ENCODE measurements at regions not wholly inside any gene's neighbourhood (a gene's known extent, or its start where the extent isn't known, plus 50 kb on each side); places are given as distances from the start of the nearest gene placed in this dataset.

DNA sequence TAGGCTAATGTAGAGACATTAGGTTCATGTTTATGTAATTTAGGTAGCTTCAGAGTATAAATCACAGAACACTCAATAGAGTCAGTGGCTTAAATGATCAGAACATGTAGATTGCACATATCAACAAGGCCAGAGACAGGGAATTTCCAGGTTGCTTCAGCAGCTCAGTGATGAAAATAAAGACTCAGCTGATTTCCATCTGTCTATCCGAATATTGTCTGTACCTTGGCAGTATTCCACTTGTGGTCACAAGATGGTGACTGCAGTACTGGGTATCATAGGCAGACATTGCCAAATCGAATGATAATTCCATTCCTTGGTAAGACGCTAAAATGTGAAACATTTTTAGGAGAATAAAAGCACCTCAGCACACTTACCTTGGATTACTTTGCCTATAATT is 702.2 kb downstream of the MAT2B start:
- TF ChIP-seq, protein P1, sequence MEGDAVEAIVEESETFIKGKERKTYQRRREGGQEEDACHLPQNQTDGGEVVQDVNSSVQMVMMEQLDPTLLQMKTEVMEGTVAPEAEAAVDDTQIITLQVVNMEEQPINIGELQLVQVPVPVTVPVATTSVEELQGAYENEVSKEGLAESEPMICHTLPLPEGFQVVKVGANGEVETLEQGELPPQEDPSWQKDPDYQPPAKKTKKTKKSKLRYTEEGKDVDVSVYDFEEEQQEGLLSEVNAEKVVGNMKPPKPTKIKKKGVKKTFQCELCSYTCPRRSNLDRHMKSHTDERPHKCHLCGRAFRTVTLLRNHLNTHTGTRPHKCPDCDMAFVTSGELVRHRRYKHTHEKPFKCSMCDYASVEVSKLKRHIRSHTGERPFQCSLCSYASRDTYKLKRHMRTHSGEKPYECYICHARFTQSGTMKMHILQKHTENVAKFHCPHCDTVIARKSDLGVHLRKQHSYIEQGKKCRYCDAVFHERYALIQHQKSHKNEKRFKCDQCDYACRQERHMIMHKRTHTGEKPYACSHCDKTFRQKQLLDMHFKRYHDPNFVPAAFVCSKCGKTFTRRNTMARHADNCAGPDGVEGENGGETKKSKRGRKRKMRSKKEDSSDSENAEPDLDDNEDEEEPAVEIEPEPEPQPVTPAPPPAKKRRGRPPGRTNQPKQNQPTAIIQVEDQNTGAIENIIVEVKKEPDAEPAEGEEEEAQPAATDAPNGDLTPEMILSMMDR (IDR thresholded peaks at IDR 0.05; ENCODE audit: insufficient read depth, low read depth, low read length, missing control alignments), result no peak
- peak; percentile 11 for DNase-seq (ENCODE audit: low read depth)
- H3K4me3 ChIP-seq (ENCODE audit: low read length), result no peak overlapping the region

DNA sequence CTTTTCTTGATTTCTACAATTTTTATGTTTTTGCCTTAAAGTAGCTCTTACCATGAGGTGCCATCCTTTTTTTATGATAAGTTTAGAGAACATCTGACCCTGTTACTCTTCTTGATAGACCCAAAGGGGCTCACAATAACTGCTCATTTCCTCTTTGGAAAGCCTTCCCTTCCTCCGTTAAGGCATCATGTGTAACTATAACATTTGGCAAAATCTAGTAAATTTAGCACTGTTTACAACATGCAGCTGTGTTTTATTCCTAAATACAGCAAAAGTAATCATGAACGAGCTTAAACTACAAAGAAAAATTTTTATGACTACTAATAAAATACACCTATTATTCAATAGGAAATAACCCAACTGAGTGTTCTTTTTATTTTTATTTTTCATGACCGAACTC is 705.1 kb downstream of the MAT2B start:
- TF ChIP-seq, protein P1 (IDR thresholded peaks at IDR 0.05; ENCODE audit: insufficient read depth, low read depth, low read length, missing control alignments), result no peak
- DNase-seq (ENCODE audit: low read depth), result no peak

DNA sequence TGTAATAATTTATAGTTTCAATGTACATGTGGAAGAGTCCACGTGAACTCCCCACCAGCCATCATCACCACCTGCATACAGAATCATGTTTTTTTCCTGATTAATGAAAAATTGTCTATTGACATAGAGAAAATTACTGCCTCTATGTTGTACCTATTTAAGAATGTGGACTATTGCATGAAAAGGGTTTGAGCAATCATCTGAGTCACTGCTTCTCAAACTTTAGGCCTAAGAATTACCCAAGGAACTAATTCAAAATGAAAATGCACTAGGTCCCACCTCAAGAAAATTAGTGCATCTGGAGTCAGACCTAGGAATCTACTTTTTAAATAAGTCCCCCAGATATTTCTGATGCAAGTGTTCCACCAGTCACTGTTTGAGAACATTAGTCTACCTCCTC is 709.3 kb downstream of the MAT2B start:
- no peak overlapping the region for H3K4me3 ChIP-seq (ENCODE audit: low read length)
- DNase-seq (ENCODE audit: low read depth), result peak; percentile 51
- TF ChIP-seq, protein P1 (IDR thresholded peaks at IDR 0.05; ENCODE audit: insufficient read depth, low read depth, low read length, missing control alignments), result no peak

More for the DNA sequence above, 705.1 kb downstream of the MAT2B start:
- no peak overlapping the region for H3K4me3 ChIP-seq (ENCODE audit: low read length)

DNA sequence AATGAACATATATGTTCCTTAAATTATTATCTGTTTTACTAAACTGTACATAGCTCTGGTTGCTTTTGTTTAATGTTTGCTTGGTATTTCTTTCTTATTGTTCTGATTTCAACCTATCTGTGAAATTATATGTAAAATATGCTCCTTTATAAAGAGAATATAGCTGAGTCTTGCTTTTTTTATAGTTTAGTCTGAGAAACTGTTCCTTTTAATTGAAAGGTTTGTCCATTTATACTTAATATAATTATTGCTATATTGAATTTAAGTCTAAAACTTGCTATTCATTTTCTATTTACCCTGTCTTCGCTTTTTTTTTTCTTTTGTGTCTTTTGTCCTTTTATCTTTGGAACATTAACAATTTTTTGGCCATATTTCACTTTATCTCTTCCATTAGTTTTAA is 712.0 kb downstream of the MAT2B start:
- H3K4me3 ChIP-seq (ENCODE audit: low read length), result no peak overlapping the region
- TF ChIP-seq, protein P1 (IDR thresholded peaks at IDR 0.05; ENCODE audit: insufficient read depth, low read depth, low read length, missing control alignments), result no peak
- no peak for DNase-seq (ENCODE audit: low read depth)

DNA sequence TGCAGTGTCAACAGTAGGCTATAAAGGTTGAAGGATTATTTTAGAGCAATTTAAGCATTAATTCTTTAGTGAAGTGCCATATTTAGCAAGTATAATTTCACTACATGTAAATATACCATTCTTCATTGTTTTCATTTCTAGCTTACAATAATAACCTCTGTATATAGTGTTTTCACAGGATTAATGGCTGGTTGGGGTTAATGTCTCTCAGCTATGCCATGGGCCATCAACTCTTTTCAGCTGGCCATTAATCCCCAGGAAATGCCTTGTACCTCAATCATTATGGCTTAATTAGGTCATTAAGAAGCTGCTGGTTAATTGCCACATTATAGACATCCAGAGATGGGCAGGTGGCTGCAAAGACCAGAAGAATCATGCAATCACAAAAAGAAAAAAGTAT is 715.1 kb downstream of the MAT2B start:
- TF ChIP-seq, protein P1 (IDR thresholded peaks at IDR 0.05; ENCODE audit: insufficient read depth, low read depth, low read length, missing control alignments), result no peak
- DNase-seq (ENCODE audit: low read depth), result no peak
- H3K4me3 ChIP-seq (ENCODE audit: low read length), result no peak overlapping the region

DNA sequence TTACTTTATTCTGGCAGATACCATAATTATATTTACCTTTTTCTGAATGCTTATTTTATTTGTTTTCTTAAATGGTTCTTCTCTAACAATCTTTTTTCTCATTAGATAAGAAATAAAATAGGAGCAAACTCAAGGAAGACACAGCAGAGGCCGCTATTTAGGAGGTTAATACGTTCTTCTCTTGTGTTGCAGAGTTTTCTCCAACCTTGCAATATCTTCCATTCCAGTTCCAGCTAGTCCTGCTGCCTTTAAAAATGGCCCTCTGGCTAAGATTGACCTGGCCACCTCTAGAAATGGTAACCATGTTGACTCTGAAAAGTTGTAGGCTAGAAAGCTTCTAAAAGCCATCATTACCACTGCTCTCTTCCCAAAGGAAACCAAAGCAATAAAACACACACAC is 718.8 kb downstream of the MAT2B start:
- TF ChIP-seq, protein P1 (IDR thresholded peaks at IDR 0.05; ENCODE audit: insufficient read depth, low read depth, low read length, missing control alignments), result no peak
- no peak overlapping the region for H3K4me3 ChIP-seq (ENCODE audit: low read length)
- no peak for DNase-seq (ENCODE audit: low read depth)

DNA sequence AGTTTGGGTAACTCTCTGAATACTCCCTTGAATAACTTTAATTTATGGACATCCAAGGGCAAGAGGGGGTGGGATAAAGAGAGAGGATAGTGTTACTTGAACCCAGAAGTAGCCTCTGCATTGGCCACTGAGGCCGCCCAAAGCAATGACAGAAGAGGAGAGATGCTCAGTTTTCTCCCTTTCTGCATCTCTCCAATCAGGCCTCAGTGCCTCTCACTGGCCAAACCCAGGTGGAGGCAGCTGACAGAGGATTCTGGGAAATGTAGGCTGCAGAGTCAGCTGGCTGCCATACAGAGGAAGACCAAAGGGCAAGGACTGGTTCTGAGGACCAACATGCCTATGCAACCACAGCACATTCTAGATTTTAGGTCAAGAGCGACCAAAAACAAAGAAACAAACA is 719.4 kb downstream of the MAT2B start:
- no peak for DNase-seq (ENCODE audit: low read depth)
- no peak overlapping the region for H3K4me3 ChIP-seq (ENCODE audit: low read length)
- TF ChIP-seq, protein P1 (IDR thresholded peaks at IDR 0.05; ENCODE audit: insufficient read depth, low read depth, low read length, missing control alignments), result no peak
